Epithelial cell of prostate (primary cell): ENCODE measurements at regions not wholly inside any gene's neighbourhood (a gene's known extent, or its start where the extent isn't known, plus 50 kb on each side); places are given as distances from the start of the nearest gene placed in this dataset.
"Not testable (repeated sequence)": the region's sequence is repeated elsewhere in the genome, so short reads cannot be mapped to it uniquely, and the experiment has no call there.

ENCODE experiments used
- DNase-seq: peaks from one replicate; pipeline ENCODE4 v3.0.0-alpha.2; 2011; ENCODE audit warnings: low read depth, low spot score
- H3K27ac ChIP-seq: fragments of 450-650 bp; 2 replicates; pipeline ENCODE4 v1.5.1; 2017; ENCODE audit warnings: mild to moderate bottlenecking

DNA sequence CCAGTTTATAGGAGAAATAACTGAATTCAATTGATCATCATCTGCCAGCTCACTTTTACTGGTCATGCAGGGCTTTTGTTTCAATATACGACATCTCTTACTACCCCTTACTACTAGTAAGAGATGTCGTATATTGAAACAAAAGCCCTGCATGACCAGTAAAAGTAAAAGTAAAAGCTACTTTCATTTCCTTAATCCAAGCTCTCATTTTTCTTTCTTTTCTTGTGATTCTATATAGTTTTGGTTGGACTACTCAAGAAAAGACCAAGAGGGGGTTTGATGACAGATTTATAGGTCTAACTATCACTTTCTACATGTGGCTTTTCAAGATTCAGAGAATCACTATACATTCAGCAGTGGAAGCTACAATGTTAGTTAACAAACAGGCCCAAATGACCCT, 1237.3 kb downstream of the ROBO2 start:
- H3K27ac ChIP-seq: no peak overlapping the region

DNA sequence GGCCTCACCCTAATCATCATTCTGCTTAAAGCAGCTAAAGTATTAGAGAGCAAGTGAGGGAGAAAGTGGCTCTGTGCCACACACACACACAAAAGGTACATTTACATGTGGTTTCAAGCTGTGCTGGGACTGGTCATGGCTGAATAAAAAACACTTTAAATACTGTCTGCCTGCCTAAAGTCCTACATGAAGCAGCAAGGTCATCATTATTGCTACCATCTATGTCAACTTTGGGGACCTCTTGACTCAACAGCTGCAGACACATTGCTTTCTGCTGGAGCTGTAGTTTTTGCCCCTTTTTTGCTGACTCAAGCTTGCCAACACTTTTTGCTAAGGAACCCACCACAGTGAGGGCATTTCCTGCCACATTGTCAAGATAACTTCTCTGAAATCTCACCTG, 1237.9 kb downstream of the ROBO2 start:
- no peak for DNase-seq
- no peak overlapping the region for H3K27ac ChIP-seq

More for the DNA sequence above, 1237.3 kb downstream of the ROBO2 start:
- DNase-seq: no peak

DNA sequence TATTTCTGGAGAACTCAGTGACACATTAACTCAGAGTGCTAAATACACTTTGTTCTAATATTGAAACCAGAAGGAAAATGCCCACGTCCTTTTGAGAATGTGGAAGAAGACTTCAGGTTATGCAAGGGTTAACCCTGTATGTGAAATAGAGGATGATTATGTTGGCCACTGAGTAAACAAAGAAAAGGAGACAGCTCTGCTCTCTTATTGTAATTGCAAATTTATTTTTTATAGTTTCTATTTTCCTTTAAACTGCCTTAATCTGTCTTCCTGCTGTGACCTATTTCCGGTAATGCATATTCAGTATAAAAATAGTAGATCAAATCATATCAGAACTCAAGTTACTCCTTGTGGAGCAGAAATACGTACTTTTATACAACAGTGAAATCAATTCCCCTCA, 1239.2 kb downstream of the ROBO2 start:
- DNase-seq: no peak
- no peak overlapping the region for H3K27ac ChIP-seq

DNA sequence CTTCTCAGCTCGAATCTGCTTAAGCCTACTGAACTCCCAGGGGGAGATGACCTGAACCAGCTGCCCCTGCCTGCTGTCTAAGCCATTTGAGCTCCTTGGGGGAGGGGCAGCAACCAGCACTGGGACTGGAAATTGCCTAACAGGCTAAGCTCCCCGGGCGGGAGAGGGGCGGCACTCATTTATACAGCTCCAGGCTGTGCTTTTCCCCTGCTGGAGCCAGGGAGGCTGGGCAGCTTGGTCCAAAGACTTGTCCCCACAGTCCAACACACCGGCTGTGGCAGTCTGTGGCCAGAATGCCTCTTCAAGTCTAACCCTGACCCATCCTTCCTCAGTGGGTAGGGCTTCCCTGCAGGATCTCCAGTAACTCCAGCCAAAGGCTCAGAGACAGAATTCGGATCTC, 1241.5 kb downstream of the ROBO2 start:
- DNase-seq: no peak
- H3K27ac ChIP-seq: no peak overlapping the region

DNA sequence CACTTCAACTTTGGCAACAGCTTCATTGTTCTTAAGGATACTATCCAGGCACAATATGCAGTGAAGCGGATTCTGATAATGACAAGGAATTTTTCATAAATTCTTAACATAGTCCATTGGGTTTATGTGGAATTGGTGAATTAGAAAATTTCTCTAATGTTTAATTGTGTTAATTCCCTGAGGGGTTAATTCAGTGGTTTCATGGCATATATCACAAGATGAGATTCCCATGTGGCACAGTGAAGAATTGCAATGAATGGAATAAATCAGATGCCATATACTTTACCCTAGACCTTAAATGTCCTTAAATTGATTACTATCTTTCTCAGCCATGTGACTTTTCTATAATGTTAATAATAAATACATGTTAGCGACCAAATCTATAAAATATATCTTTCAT, 1244.1 kb downstream of the ROBO2 start:
- DNase-seq: no peak
- H3K27ac ChIP-seq: no peak overlapping the region

DNA sequence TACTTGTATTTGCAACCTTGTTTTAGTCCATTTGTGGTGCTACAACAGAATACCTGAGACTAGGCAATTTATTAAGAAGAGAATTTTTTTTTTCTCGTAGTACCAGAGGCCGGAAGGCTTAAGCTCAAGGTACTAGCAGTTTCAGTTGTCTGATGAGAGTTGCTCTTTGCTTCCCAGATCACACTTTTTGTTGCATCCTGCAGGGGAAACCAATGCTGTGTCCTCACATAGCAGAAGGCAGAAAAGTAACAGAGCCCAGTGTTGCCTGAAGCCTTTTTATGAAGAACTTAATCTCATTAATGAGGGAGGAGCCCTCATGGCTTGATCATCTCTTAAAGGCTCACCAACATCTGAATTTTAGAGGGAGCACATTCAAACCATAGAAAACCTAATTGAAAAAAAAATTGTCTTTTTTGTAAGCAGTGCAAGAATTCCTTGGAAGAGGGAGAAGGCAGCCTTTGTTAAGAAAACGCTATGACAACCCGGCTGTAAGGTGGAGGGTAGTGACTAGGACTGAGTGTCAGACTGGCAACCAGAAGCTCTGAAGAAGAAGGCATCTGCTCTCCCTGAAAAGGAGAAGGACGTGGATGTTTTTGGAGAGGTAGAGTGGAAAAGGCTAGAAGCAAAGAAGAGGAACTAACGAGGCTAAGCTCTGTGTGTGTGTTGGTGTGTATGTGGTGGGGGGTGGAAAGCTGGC, 1245.3 kb downstream of the ROBO2 start:
- no peak overlapping the region for H3K27ac ChIP-seq
- DNase-seq: no peak

DNA sequence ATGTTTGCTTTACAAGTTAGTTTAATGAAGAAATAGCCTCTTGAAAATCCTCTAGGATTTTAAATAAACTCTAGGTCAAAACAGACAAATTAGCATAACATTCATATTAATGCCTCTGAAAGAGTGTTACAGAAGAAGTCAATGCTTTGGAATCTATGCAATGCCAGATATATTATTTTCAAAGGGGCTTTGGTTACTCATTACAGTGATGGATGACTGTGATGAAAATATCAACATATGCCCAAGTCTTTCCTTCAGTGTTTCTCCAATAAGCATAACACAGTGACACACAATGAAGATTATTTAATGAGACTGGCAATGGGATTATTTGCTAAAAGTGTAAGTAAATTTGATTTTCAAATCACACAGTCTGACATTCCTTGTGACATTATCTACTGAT, 1247.2 kb downstream of the ROBO2 start:
- no peak overlapping the region for H3K27ac ChIP-seq
- no peak for DNase-seq

DNA sequence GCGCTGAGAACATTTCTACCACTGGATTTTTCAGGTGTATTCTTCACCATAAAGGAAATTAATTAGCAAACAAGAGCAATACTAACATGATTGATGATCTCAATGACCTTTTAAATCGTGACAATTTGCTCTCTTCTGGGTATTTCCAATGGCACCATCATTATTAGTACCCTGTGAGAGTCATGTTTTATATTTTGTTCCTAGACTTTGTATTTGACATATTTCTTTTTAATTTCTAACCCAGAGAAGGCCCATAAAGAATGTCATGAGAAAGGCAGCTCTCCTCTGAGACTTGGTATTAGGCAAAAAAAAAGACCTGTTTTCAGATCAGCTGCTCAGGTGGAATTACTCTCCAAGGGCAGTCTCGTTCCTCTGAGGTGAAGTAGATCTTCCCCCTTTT, 1253.4 kb downstream of the ROBO2 start:
- no peak overlapping the region for H3K27ac ChIP-seq
- DNase-seq: no peak

DNA sequence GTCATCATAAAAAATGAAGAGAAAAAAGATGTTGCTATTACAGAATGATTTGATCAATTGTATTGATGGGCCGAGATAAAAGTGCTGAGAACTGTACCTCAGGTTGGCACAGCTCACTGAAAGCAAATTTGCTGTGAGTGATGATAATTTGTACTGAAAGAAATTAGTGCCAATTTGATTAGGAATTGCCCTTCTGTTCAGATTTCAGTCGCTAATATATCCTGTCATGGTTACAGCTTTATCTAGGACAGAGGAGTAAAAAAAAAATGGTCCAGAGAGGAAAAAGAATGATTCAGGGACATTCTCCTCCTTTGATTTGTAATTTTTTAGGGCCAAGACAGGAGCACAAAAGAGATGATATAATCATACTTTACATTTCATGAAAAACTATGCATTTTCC, 1264.2 kb downstream of the ROBO2 start:
- no peak overlapping the region for H3K27ac ChIP-seq

DNA sequence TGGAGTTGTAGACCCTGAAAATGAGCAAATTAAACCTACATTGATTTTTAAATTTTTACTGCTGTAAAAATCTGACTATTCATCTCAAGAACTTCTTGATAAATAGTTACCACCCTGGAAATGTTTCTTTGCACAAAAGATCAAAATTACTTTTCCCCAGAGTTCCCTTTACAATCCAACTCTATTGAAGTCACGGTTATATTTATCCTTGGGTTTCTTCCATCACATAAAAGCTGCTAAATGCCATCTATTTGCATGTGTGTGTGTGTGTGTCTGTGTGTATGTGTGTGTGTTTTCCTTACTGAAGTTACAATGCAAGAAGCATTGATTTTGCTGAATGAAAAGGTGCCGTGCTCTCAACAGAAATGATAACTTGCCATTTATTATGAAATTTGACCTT, 1273.0 kb downstream of the ROBO2 start:
- no peak for DNase-seq
- H3K27ac ChIP-seq: no peak overlapping the region

More for the DNA sequence above, 1264.2 kb downstream of the ROBO2 start:
- no peak for DNase-seq

DNA sequence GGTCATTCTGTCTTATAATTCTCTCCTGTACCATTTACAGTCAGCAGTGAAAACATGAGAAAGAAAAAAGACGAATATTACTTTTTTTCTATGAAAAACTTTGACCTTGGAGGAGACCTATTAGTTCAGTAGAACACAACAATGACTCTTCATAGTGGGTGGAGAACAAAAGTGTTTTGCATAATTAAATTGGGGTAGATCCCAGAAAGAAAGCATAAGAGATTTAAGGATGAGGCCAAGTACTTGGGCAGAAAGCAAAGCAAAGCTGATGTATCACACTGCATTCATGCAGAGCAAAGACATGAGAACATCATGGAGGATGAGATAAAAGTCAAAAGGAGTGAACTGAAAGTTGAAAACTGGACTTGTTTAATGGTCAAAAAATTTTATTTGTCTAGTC, 1273.4 kb downstream of the ROBO2 start:
- DNase-seq: no peak

DNA sequence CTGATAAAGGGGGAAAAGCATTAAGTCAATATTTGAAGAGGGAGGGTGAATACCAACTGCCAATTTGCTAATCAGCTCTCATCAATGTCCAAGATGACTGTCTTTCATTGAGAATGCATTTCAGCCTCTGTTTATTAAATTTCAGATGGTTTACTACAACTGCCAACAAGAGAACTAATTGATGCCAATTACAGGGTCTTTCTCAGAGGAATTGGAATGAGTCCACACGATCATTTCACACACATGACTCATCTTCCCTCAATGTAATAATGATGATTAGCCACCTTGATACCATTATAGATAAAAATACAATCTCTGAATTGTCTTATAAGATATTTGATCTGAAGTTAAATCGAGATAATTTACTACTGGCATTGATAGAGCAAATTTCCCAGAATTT, 1274.4 kb downstream of the ROBO2 start:
- H3K27ac ChIP-seq: no peak overlapping the region
- DNase-seq: no peak

More for the DNA sequence above, 1273.4 kb downstream of the ROBO2 start:
- no peak overlapping the region for H3K27ac ChIP-seq

DNA sequence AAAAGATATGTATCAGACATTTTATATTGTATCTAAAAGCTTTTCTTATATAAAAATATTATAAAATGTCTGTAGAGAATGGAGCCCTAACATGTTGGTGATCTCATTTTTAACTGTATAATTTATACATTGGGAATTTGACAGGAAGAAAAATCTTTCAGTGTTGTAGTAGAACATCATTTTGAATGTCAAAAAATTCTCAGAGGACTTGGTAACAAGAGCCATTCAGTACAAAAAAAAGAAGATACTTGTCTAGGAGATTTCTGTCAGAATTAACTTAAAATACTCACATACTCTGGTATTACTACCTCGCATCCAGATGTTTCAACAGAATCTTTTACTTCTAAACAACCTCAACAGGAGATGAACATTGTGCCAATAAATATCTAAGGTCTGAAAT, 1277.9 kb downstream of the ROBO2 start:
- no peak overlapping the region for H3K27ac ChIP-seq
- no peak for DNase-seq

DNA sequence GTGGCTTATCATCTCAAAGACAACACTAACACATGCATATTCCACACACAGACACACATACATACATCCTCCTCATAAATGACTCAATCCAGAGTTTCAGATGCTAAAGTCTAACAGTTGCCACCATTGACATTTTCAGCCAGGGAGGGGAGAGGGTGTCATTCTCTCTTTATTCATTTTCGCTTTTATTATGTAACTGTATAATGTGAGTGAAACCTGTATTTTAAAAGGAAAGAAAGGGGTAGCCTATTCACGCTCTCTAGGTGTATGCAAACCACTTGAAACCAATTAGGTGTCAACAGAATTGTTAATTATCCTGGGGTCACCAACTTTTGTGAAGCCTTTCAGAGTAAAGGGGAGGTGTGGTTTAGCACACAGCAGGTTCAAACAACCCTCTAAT, 1282.9 kb downstream of the ROBO2 start:
- DNase-seq: no peak
- H3K27ac ChIP-seq: no peak overlapping the region

DNA sequence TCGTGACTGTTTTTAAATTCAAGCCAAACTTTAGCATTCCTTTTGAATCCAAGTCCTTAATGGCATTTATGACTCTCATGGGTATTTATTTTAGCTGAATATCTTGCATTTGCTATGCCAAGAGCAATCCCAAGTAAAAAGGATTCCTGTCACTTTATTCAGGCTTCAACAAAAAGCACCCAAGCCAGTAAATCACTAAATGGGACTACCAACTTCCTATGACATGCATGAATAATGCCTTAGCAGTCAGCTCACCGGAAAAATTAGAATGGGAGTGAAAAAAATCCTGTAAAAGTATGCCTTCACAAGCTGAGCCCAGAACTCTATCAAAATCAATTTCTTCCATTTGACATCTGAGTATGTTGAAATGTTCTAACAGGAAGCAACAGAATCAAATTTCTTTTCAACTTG, 1297.9 kb downstream of the ROBO2 start:
- no peak for DNase-seq
- no peak overlapping the region for H3K27ac ChIP-seq

DNA sequence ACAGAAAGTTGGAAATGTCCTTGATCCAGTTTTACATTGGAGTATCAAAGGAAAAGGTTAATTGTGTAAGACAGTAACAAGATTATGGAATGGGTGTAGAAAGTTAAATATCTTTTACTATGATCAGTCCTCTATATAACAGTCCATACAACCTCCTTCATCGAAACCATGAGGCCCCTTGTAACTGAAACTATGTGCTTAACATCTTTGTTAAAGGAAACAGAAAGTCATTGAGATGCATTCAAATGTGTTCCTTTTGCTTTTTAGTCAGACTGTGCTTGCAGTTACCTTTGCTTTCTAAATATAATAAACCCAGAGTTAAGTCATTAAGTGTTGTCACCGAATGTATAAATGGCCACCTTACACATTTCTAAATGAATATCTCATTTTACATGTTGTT, 1298.5 kb downstream of the ROBO2 start:
- no peak overlapping the region for H3K27ac ChIP-seq

DNA sequence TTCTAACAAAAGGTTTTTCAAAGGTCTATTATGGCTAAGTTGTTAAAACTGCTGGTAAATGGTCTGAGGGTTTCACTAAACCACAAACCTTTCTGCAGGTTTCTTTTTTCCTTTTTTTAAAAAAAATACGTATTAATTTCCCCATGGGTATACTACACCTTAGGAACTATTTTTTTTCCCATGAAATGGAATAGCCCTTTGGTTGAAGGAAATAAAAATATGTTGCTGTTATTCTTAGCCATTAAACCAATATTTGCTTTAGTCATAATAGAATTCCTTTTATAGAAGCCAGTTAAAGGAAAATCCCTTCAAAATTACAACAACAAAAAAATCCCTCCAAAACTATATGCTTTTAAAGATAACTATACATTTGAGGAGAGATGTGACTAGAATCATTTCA, 1303.3 kb downstream of the ROBO2 start:
- DNase-seq: no peak
- no peak overlapping the region for H3K27ac ChIP-seq

More for the DNA sequence above, 1298.5 kb downstream of the ROBO2 start:
- DNase-seq: no peak

DNA sequence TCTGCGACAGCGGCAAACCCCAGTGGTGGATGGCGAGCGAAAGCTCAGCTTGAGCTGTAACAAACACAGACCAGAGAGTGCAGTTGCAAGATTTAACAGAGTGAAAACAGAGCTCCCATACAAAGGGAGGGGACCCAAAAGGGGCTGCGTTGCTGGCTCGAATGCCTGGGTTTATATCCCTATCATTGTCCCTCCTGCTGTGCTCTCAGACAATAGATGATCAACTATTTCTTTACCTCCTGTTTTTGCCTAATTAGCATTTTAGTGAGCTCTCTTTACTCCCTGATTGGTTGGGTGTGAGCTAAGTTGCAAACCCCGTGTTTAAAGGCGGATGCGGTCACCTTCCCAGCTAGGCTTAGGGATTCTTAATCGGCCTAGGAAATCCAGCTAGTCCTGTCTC, 1304.4 kb downstream of the ROBO2 start:
- not testable (repeated sequence) for H3K27ac ChIP-seq, DNase-seq

DNA sequence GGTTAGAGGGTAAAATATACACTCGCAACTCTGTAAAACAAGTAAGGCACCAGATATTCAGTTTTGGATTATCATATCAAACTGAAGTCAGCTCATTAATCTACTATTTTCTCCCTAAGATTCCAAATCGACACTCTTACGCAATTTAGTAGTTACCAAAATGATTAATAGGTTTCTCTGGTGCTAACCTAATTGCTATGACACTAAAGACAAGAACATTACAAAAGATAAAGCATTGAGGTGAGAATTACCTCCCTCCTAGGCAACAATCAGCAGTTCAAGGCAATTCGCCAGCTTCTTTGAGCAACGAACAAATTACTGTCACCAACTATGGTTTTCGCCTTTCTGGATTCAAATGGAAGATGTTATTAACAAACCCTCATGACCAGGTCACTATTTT, 1305.0 kb downstream of the ROBO2 start:
- no peak for DNase-seq
- no peak overlapping the region for H3K27ac ChIP-seq

DNA sequence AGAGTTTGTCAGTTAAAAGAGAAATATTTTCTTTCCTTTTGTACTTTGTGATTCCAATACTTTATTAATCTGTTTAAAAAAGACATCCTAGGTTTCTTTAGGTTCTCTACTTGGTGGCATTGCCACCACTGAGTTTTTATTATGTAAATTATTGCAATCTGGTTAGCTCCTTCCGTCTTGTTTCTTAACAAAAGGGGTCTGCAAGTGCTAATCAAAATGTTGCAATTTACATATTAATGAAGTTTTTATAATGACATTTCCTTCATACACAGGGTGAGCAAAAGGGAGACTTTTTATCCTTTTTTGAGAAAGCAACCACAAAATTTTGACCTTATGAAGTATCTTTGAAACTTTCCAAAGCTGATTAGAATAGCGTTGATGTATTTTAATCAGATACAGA, 1307.3 kb downstream of the ROBO2 start:
- DNase-seq: no peak
- no peak overlapping the region for H3K27ac ChIP-seq

DNA sequence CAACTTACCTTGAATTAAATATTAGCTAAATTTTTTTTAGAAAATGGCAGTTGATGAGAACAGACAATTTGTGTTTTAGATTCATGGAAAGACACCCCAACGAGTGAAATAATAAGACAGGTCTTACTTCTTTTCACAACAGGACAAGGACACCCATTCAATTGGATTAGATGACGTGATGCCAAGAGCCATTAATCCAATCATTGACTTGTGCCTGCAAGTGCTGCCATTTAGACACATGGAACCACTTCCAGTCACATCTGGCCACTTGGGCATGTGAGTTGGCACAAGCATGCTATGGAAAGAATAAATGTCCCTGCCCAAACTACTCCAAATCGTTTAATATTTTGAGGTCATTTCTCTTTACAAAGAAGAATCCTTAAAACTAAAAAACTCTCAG, 1308.8 kb downstream of the ROBO2 start:
- no peak for DNase-seq
- H3K27ac ChIP-seq: no peak overlapping the region

DNA sequence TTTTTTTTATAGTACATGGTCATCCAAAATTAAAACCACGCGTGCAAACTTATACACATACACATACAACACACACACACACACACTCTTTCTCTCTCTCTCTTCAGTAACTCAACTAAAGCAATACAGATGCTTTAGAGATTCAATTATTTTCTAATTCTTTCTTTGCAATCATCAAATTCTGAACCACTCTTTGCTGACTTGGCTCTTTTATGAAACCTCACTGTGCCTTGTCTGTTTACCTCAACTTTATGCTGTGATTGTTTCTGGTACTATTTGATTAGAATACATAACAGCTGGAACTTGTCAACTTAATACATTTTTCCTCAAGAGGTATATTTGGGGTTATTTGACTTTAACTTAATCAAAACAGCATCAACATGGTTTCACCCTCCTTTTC, 1309.7 kb downstream of the ROBO2 start:
- H3K27ac ChIP-seq: no peak overlapping the region
- no peak for DNase-seq

DNA sequence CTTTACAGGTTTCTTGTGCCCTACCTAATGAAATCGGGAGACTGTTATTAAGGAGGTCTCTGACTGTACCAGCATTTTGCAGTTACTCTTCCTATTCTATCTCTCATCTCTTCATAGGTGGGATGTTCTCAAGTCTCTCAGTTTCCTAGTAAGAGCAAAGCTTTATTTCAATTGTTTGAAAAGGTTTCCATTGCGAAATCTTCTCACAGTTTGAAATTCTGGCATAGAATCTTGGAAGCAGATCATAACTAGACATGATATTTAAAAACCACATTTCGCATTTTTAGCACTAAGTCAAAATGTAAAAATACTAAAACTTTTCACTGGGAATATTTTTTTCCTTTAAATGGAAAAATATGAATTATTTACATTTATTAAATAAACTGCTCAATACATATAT, 1311.4 kb downstream of the ROBO2 start:
- DNase-seq: no peak
- H3K27ac ChIP-seq: no peak overlapping the region
